Effector memory CD4-positive, alpha-beta T cell (primary cell): ENCODE measurements at regions not wholly inside any gene's neighbourhood (a gene's known extent, or its start where the extent isn't known, plus 50 kb on each side); places are given as distances from the start of the nearest gene placed in this dataset.

Experiments used
- DNase-seq, 3 donors: peaks; one replicate each; pipeline ENCODE4 v3.0.0-alpha.2; 2020
- H3K27ac ChIP-seq: 2 replicates; pipeline ENCODE4 v1.7.0; 2013; ENCODE audit warnings: mild to moderate bottlenecking, low read length, moderate library complexity; ENCODE audit not compliant: insufficient read depth, poor library complexity, severe bottlenecking
- H3K27me3 ChIP-seq: replicated peaks from 2 replicates; pipeline ENCODE4 v1.7.0; 2013; ENCODE audit warnings: mild to moderate bottlenecking, low read length; ENCODE audit not compliant: insufficient read depth, control insufficient read depth, poor library complexity, severe bottlenecking
- H3K36me3 ChIP-seq: 2 replicates; pipeline ENCODE4 v1.7.0; 2013; ENCODE audit warnings: mild to moderate bottlenecking, low read length, moderate library complexity; ENCODE audit not compliant: control insufficient read depth, insufficient read depth
- H3K4me1 ChIP-seq: 2 replicates; pipeline ENCODE4 v1.7.0; 2013; ENCODE audit warnings: low read length, mild to moderate bottlenecking; ENCODE audit not compliant: control insufficient read depth, insufficient read depth, poor library complexity, severe bottlenecking
- H3K4me3 ChIP-seq: 2 replicates; pipeline ENCODE4 v1.7.0; 2013; ENCODE audit warnings: low read length, low read depth, mild to moderate bottlenecking; ENCODE audit not compliant: insufficient read depth, poor library complexity, severe bottlenecking
- H3K9me3 ChIP-seq: 2 replicates; pipeline ENCODE4 v1.7.0; 2013; ENCODE audit warnings: mild to moderate bottlenecking, low read length, moderate library complexity; ENCODE audit not compliant: control insufficient read depth

DNA sequence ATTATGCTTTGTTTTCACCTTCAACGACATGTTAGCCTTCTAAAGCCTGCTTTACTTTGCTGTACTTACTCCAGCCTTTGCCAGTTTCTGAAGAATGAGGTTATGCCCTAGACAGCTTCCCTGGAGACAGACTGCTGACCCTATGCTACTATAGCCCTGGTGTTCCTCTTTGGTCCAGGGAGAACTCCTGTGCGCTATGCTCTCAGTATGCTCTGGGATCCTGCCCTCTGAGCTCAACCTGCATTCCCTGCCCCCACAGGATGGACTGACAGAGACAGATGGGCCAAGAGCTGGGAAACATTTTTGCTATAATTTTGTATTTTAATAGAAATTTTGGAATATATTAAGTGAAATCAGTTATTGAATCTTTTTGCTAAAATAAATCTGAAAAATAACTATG, 425.9 kb downstream of the TMA16 start:
- Histone ChIP-seq H3K27ac (no peak overlapping the region), H3K27me3 (no peaks in the 10 kb centered on the region), H3K4me3 (no peak overlapping the region), H3K9me3 (no peaks in the 10 kb centered on the region), H3K36me3 (no peaks in the 10 kb centered on the region), H3K4me1 (no peaks in the 10 kb centered on the region)
- no peak for DNase-seq

DNA sequence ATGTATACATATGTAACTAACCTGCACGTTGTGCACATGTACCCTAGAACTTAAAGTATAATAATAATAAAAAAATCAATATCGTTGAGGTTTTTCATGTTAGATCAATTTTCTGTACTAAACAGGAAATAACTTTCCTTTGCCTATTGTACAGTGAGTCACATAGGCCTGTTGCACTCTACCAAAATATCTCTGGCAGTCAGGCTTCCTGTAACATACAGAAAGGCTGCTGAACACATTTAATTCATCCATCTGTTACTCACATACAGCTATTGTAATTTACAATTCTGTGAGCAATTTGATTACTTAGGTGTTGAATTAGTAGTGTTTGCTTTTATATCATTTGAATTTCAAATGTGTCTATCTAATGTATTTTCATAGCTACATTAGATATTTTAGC, 427.8 kb downstream of the TMA16 start:
- Histone ChIP-seq H3K27ac (no peak overlapping the region), H3K36me3 (no peaks in the 10 kb centered on the region), H3K9me3 (no peaks in the 10 kb centered on the region), H3K4me1 (no peaks in the 10 kb centered on the region), H3K27me3 (no peaks in the 10 kb centered on the region), H3K4me3 (no peak overlapping the region)
- DNase-seq: no peak

DNA sequence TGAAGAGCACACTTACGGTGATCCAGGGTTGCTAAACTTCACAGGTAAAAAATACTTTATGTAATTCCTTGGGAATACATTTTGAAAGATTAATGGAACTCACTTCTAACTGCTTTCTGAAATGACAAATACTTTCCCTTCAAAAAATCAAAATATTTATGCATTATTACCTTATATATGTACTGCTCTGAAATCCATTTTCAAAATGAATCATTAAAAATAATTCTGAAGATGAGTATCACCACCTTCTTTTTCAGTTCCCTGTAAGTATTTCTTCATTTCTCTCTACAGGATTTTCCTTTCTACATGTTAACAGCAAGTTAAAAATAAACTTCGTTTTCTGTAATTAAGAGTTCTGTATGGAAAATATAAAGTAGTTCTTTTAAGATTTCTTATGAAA, 428.6 kb downstream of the TMA16 start:
- H3K36me3 ChIP-seq: no peaks in the 10 kb centered on the region
- DNase-seq: no peak
- H3K4me1 ChIP-seq: no peaks in the 10 kb centered on the region
- H3K9me3 ChIP-seq: no peaks in the 10 kb centered on the region
- no peak overlapping the region for H3K4me3 ChIP-seq
- no peak overlapping the region for H3K27ac ChIP-seq
- H3K27me3 ChIP-seq: no peaks in the 10 kb centered on the region

DNA sequence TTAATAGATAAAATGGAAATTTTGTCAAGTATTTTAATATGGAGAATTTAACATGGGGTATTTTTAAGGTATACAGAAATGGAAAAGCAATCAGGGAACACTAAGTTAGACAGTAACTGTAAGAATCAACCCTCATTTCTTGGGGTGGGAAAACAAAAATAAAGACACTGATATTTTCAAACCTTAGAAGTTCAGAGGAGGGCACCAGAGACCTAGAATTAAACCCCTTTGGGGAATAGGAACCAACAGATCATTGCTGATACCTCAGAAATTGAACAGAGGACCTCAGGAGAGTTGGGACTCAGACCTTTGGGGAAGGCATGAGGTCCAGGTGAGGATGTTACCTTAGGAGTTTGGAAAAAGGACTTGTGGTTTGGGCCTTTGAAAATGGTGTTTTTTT, 435.6 kb downstream of the TMA16 start:
- H3K27me3 ChIP-seq: no peaks in the 10 kb centered on the region
- DNase-seq: no peak
- H3K4me1 ChIP-seq: no peaks in the 10 kb centered on the region

DNA sequence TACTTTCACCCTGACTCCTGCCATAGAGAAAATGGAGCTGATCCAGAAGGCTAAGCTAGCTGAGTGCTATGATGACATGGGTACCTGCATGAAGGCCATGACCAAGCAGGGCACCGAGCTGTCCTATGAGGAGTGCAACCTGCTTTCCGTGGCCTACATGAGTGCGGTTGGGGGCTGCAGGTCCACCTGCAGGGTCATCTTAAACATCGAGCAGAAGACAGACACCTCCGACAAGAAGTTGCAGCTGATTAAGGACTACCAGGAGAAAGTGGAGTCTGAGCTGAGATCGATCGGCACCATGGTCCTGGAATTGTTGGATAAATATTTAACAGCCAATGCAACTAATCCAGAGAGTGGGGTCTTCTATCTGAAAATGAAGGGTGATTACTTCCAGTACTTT, 438.0 kb downstream of the TMA16 start:
- no peak overlapping the region for H3K4me3 ChIP-seq
- no peaks in the 10 kb centered on the region for H3K9me3 ChIP-seq
- no peaks in the 10 kb centered on the region for H3K36me3 ChIP-seq
- H3K4me1 ChIP-seq: no peaks in the 10 kb centered on the region
- no peak overlapping the region for H3K27ac ChIP-seq
- DNase-seq: no peak
- H3K27me3 ChIP-seq: no peaks in the 10 kb centered on the region

More for the DNA sequence above, 435.6 kb downstream of the TMA16 start:
- Histone ChIP-seq H3K4me3 (no peak overlapping the region), H3K9me3 (no peaks in the 10 kb centered on the region), H3K27ac (no peak overlapping the region), H3K36me3 (no peaks in the 10 kb centered on the region)

DNA sequence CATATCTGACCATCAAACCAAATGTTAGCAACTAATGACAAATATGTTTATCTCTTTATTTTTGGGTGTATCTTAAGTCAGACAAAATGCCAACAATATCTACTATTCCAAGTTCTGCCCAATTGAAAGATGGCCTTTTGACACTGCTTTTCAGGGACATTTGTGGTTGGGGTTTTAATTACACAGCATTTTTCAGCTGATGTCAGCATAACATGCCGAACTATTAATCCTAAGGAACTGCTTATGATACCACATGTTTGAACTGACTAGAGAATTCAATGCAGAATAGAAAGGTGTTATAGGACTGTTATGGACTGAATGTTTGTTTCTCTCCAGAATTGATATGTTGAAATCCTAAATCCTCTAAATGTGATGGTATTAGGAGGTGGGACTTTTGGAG, 445.1 kb downstream of the TMA16 start:
- Histone ChIP-seq H3K36me3 (no peaks in the 10 kb centered on the region), H3K27ac (no peak overlapping the region), H3K4me1 (no peaks in the 10 kb centered on the region), H3K27me3 (no peaks in the 10 kb centered on the region), H3K9me3 (no peaks in the 10 kb centered on the region), H3K4me3 (no peak overlapping the region)
- no peak for DNase-seq

DNA sequence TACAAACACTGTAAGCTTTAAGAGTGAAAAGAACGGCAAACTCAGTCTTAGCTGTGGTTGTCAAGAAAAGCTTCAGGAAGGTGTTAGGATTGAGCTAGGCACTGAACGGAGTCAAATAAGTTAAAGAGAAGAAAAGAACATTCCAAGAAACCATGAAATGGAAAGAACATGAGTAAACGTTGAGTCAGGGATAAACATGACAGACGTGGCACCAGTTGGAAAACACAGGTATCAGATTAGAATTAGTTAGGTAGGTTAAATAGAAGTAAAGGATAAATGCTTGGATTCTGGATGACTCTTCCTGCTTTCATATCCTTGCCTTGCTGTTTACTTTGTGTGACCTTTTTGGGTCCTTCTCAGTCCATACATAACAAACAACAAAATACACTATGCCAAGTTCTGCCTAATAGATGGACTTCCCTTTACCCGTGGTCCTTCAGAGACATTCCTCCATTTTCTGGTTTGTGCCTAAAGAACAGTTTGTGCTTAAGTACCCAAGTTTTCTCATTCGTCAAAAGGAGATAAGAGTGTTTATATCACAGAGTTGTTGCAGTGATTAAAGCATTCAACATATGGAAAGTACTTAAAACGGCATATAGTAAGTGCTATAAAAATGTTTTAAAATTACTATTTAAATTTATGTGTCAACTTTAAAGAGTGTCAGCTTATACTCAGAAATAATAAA, 446.9 kb downstream of the TMA16 start:
- Histone ChIP-seq H3K4me3 (no peak overlapping the region), H3K36me3 (no peaks in the 10 kb centered on the region), H3K9me3 (no peaks in the 10 kb centered on the region), H3K27ac (no peak overlapping the region), H3K4me1 (no peaks in the 10 kb centered on the region), H3K27me3 (no peaks in the 10 kb centered on the region)
- no peak for DNase-seq

DNA sequence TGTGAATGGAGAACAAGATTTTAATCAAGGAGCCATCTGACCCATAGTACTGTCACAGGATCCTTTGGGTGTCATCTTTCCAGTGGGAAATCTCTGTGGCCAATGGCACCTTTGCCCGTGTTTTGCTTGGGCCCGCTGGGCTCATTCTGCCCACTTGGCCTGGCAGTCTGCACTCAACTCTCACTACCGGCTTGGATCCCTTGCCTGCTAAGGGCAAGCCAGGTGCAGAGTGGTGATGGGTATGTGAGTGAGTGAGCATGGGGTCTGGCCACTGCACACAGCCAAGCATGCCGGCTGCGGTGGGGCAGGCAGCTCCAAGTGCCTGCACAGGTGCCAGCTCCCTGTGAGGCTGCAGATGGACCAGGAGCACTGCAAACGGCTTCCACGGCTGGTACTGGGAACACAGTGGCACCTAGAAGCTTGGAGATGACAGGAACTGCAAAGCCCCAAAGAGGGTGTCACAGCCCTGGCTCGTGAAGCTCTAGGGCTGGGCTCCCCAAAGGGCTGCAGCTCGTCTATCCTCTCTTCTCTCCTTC, 454.5 kb downstream of the TMA16 start:
- no peak overlapping the region for H3K27ac ChIP-seq
- H3K36me3 ChIP-seq: no peaks in the 10 kb centered on the region
- no peak overlapping the region for H3K4me3 ChIP-seq
- no peak for DNase-seq
- no peaks in the 10 kb centered on the region for H3K4me1 ChIP-seq
- no peaks in the 10 kb centered on the region for H3K27me3 ChIP-seq
- H3K9me3 ChIP-seq: no peaks in the 10 kb centered on the region

DNA sequence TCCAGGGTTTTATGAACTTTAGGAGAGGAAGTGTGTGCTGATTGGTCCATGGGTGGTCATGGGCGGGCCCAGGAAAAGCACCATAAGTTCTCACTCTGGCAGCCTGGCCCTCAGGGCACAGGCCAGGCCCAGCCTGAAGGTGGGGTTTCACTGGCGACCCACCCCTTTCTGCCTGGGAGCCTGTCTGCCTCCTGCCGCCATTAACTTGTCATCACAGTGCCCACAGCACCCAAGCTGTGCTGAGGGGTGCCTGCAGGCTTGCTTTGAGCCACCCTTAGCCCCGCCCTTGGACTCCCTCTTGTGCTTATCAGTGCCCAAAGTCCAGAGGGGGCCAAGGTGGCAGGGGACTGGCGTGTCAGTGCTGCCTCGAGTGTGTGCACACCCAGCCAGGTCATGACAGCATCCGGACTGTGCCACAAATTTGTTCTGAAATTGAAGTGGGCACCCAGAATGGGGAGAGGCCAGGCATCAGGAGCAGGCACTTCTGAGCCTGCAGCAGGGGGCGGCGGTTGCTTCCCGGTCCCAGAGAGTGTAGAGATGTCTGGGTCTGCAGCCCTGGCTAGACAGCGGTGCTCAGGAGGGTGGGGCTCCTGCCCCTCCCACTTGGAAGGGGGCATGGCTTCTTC, 455.6 kb downstream of the TMA16 start:
- Histone ChIP-seq H3K27ac (no peak overlapping the region), H3K27me3 (no peaks in the 10 kb centered on the region), H3K9me3 (no peaks in the 10 kb centered on the region), H3K36me3 (no peaks in the 10 kb centered on the region), H3K4me1 (no peaks in the 10 kb centered on the region), H3K4me3 (no peak overlapping the region)
- no peak for DNase-seq

DNA sequence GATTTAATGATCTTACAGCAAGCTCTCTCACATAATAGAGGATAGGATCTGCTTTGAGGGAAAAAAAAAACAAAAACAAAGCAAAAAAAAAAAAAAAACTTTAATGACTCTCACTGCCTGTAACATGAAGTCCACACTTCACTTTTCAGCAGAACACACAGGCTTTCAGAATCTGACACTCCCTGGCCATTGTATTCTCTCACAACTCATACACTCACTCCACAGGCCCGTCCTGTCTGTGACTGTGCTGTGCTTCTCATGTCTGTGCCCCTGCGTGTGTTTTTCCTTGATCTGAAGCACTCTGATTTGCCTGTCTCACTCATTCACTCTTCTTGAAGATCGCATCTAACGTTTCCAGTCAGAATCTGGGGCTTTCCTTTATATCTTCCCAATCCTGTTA, 460.8 kb downstream of the TMA16 start:
- Histone ChIP-seq H3K4me3 (no peak overlapping the region), H3K9me3 (no peaks in the 10 kb centered on the region), H3K27ac (no peak overlapping the region), H3K27me3 (no peaks in the 10 kb centered on the region), H3K4me1 (no peaks in the 10 kb centered on the region), H3K36me3 (no peaks in the 10 kb centered on the region)
- DNase-seq: no peak
